Activated CD4-positive, alpha-beta T cell treated with anti-CD3 and anti-CD28 coated beads, Interleukin-2, amount 50 U/mL, for 16 hours (primary cell): ENCODE measurements at regions not wholly inside any gene's neighbourhood (a gene's known extent, or its start where the extent isn't known, plus 50 kb on each side); places are given as distances from the start of the nearest gene placed in this dataset.

Experiments used
- DNase-seq: peaks from one replicate; pipeline ENCODE4 v3.0.0-alpha.2; 2020

GRCh38 chr2:106572541-106573450 lies 85.6 kb downstream of the CD8B2 start:
- DNase-seq, result peak; percentile 23

DNA sequence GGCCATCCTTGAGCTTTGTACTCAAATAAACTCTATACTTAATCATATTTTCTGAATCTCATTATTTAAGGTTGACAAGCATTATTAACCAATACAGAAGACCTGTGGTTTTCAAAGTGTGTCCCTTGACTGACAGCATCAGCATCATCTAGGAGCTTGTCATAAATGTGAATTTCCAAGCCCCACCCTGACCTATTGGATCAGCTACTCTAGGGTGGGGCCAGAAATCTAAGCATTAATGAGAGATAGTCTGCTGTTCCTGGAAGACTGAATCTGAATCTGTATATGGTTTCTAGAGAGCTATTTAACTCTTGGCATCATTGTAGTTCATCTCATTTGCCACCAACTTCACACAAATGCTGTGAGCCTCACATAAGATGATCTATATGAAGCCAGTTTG lies 86.6 kb downstream of the CD8B2 start:
- DNase-seq, result no peak

- no peak for DNase-seq
Observed at GRCh38 chr2:106575955-106576354, 88.8 kb downstream of the CD8B2 start.

GRCh38 chr2:106577255-106577651 lies 90.1 kb downstream of the CD8B2 start:
- DNase-seq, result no peak

GRCh38 chr2:106579750-106580197 lies 92.6 kb downstream of the CD8B2 start:
- no peak for DNase-seq

DNA sequence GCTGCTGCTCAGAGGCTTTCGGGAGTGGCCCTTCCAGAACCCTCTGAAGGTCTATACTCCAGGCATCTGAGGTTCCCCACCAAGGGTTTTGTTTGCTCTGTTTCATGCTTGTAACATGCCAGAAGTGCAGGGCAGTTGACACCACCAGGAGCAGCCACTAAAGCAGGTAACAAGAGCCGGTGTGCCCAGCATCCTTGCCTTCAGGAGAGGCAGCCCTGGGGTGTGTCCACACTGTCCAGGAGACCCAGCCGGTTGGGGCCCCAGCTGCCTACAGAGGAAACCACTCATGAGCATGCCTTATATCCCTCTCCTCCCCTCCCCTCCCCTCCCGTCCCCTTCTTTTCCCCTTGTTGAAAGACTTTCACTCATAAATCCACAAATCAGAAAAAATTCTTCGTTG lies 93.1 kb downstream of the CD8B2 start:
- no peak for DNase-seq

GRCh38 chr2:106581328-106581727 lies 94.2 kb downstream of the CD8B2 start:
- no peak for DNase-seq

DNA sequence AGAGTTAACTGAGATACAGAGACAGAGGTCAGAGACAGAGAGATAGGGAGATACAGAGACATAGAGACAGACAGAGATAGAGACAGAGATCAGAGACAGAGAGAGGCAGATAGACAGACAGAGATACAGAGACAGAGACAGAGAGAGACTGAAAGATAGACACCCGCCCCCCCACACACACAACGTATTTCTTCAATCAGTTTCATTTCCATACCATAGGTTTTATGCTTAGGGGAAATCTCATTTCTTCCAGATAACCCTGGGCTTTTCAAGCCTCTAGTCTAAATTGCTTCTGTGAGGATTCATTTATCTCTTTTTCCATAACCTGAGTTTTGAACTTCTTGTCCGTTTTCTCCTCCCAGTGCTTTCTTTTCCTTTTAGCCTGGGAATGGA lies 94.6 kb downstream of the CD8B2 start:
- no peak for DNase-seq

GRCh38 chr2:106582148-106583143 lies 95.3 kb downstream of the CD8B2 start:
- DNase-seq, result peak; percentile 40

DNA sequence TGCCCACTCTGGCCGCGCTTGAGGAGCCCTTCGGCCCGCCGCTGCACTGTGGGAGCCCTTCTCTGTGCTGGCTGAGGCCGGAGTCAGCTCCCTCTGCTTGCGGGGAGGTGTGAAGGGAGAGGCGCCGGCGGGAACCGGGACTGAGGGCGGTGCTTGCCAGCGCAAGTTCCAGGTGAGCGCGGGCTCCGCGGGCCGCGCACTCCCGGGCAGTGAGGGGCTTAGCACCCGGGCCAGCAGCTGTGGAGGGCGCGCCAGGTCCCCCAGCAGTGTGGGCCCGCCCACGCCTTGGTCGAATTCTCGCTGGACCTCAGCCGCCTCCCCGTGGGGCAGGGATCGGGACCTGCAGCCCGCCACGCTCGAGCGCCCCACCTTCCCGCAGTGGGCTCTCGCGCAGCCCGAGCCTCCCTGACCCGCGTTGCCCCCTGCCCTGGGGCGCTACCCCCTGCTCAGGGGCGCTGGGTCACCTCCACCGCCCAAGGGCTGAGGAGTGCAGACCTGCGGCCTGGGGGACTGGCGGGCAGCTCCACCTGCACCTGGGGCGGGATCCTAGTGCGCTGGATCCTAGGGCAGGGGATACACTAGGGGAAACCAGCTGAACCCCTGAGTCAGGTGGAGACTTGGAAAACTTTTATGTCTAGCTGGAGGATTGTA lies 97.3 kb downstream of the CD8B2 start:
- no peak for DNase-seq

DNA sequence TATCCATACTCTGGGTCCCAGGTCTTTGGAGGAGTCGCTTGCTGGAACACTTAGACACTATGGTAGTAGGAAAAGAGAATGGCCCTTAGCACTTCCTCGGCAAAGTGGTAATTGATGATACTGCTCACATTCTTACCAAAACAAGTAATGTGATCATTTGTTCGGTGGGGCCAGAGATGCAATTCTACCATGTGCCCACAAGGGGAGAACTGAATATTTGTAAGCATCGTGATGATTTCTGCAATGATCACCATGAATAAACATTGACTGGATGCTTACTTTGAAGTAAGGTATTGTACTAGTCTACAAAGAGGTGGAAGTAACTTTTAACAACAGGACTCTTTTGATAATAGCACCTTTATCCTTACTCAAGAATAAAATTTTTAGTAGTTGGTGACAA lies 109.7 kb downstream of the CD8B2 start:
- DNase-seq, result no peak

GRCh38 chr2:106599540-106599939 lies 112.4 kb downstream of the CD8B2 start:
- no peak for DNase-seq

DNA sequence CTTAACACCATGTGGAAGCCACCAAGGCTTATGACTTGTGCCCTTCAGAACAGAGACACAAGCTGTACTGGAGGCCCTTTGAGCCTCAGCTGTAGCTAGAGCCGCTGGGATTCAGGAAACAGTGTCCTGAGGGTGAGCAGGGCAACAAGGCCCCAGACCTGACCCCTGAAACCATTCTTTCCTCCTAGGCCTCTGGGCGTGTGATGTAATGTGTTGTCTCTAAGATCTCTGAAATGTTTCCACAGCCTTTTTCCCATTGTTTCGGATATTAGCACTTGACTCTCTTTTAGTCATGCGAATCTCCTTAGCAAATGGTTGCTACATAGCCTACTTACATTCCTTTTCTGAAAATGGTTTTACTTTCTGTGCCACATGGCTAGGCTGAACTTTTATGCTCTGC lies 114.9 kb downstream of the CD8B2 start:
- DNase-seq, result no peak

DNA sequence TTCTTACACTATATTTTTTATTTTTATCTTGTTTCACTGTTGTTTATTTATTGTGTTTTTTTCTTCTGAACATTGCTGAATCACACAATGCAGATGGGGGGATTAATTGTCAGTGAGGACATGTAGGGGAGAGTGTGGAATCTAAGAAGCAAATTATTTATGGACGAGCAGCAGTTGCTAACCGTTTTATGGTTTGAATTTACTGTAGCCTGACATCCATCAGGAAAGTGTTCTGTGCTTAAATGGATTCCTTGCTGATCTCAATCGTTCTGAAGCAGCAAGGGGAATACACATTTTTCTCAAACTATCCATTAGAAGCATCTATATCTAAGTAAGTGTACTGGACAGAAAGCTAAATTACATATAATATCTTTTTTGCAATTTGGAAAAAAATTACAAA lies 119.5 kb downstream of the CD8B2 start:
- DNase-seq, result no peak

DNA sequence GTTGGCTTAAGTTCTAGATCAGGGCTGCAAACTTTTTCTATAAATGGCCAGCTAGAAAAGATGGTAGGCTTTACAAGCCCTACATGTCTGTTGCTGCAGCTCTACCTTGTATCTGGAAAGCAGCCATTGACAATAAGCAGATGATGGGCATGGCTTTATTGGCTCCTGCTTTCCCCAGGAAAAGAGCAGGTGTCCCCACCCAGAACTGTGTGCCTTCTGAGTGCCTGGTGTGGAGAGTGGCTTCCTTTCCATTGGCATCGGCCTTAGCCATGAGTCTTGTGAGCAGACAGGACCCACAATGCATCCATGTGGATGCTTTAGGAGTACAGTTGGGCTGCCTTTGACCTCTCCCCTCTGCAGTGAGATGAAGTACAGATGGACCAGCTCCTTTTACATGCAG lies 120.2 kb downstream of the CD8B2 start:
- DNase-seq, result no peak

DNA sequence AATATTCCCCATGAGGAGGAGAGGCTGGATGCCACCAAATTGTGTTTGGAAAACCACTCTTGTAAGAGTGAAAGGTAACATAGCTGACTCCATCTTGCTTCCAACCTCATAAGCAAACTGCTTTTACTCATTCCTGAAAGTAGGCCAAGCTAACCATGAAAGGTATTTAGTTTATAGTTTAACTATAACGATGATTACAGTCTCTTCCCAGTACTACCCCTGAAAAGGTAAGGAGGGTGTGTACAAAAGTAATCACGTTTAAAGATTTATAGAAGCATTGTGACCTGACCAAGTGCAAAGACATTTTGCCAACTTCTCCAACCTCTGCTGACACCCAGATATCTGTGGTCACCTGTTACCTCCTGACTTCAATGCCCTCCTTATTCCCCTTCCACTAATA lies 122.6 kb downstream of the CD8B2 start:
- no peak for DNase-seq

- no peak for DNase-seq
Observed at GRCh38 chr2:106614511-106615291, 127.5 kb downstream of the CD8B2 start.

DNA sequence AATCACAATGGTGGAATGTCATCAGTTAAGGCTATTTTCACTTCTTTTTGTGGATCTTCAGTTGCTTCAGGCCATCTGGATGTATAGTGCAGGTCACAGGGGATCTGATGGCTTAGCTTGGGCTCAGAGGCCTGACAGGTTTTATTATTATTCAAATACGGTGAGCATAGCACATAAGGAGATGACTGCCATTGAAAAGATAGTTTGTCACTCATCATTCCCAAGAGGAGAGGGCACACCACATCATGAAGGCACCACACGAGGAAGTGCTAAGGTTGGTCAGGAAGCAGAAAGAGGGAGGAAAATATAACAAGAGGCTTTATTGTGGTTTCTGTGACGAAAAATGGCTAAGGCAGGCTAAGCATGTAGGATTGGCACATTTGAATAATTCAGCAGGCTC lies 131.4 kb downstream of the CD8B2 start:
- no peak for DNase-seq

DNA sequence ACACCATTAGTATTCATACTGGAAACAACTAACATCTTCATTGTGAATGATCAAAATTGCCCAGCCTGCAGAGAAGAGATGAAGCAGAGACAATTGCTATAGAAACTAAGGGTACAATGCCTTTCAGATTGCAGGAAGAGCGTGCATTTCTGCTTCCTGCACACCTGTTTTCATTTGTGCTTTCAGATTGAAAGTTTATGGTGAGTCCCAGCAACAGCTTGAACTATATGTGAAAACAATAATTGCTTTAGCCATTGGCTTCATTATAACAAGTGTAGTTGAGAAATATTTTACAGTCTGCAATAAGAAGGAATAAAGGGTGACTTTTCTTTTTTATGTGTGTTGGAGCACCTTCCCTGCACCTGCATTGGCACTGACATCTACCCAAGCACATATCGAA lies 136.3 kb downstream of the CD8B2 start:
- no peak for DNase-seq

- DNase-seq, result no peak
Observed at GRCh38 chr2:106624787-106625380, 137.7 kb downstream of the CD8B2 start.

DNA sequence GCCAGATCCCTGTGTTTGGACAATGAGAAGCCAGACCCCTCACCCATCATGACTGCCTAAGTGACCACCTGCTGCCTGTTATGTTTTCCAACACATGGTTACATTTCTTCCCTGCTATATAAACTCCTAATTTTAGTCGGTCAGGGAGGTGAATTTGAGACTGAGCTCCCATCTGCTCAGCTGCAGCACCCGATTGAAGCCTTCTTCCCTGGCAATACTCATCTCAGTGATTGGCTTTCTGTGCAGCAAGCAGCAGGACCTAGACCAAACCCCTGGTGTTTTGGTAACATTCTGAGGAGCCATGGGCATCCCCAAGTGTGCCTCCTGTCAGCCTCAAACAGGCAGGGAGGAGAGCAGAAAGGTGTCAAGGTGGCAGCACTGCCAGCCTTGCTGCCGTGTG lies 141.2 kb downstream of the CD8B2 start:
- DNase-seq, result no peak

- no peak for DNase-seq
Observed at GRCh38 chr2:106629981-106630380, 142.8 kb downstream of the CD8B2 start.
